ENCODE measurements at regions not wholly inside any gene's neighbourhood (a gene's known extent, or its start where the extent isn't known, plus 50 kb on each side); places are given as distances from the start of the nearest gene placed in this dataset.

- Histone ChIP-seq H3K27ac (no peak overlapping the region), H3K4me3 (no peak overlapping the region)
Observed at GRCh38 chr2:33770023-33770422, 170.9 kb upstream of the FAM98A start.

GRCh38 chr2:33766175-33766574 is 167.1 kb upstream of the FAM98A start:
- no peak overlapping the region for H3K27ac ChIP-seq
- no peak overlapping the region for H3K4me3 ChIP-seq

DNA sequence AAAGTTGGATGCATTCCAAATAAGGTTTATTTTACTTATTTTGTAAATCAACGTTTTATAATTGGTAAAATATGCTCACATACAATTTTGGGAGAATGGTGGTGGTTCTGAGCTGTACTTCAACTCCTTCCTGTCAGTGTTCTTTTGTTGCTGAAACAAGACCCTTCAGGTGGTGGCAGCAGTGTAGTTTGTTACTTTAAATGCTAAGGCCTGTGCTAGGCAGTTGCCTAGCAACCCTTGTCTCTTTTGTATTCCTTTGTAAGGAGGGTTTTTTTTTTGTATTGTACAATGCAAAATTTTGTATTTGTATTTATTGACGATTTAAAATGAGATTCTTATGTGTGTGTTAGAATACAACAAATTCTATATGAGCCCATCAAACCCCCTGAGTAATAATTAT is 166.0 kb upstream of the FAM98A start:
- H3K4me3 ChIP-seq, result no peak overlapping the region
- no peak overlapping the region for H3K27ac ChIP-seq

GRCh38 chr2:33764551-33764950 is 165.5 kb upstream of the FAM98A start:
- no peak overlapping the region for H3K27ac ChIP-seq
- H3K4me3 ChIP-seq, result no peak overlapping the region

DNA sequence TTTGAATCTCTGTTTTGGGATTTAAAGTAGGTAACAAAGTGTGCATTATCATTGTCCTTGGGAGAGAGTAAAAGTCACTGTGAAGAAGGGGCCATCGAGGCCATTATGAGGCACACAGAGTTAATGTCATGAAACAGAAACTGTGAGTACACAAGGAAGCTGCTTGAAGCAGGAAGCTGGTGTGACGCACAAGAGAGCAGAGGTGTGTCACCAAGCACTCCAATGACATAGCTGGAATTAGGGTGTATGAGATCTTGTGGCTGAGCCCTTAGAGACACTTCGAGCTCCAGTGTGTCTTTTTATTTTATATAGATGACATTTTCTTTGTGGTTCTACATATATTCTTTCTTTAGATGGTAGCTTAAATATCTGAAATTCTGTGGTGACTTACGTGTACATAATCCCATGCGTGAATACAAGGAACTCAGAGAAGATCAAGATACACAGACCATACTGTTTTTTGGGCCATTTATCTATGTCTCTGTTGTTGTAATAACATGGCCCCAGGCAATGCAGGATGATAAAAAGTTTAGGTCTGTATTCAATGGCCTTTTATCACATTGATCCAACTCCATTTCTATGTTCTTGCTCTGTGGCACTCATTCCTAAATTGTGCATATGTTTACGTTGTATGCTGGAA is 164.7 kb upstream of the FAM98A start:
- Histone ChIP-seq H3K4me3 (no peak overlapping the region), H3K27ac (no peak overlapping the region)

DNA sequence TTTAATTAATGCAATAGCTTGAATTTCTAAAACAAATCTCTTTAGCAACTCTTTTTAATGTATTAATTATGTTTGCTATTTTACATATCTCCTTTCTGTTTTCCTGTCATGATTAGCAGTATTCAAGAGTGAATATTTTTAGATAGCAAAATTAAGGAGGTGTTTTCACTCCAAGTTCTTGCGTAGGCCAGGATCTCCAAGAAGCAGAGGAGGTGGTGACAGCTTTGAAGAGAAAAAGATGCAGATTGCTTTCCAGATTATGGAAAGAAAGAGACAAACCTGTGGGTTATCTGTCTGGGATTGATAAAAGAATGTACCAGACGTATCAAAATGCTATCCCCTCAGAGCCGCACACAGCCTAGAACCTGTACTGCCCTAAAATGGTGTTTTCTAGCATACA is 163.5 kb upstream of the FAM98A start:
- no peak overlapping the region for H3K4me3 ChIP-seq
- H3K27ac ChIP-seq, result no peak overlapping the region

- H3K4me3 ChIP-seq, result no peak overlapping the region
- no peak overlapping the region for H3K27ac ChIP-seq
Observed at GRCh38 chr2:33746208-33746800, 147.2 kb upstream of the FAM98A start.

- Histone ChIP-seq H3K27ac (no peak overlapping the region), H3K4me3 (no peak overlapping the region)
Observed at GRCh38 chr2:33735096-33735495, 136.0 kb upstream of the FAM98A start.

DNA sequence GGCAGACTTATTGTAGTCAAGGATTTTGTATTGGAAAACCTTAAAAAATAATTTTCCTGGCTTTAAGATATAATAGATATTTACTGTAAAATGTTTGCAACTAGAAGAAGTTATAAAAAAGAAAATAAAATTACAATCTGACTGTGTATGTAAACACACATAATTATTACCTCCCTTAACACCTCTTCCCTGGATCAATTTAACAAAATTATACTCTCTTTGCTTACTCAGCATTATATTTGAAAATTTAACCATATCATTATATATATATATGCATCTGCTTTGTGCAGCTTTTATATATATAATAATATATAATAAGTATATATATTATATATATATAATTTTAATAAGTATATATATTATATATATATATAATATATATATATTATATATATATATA is 131.7 kb upstream of the FAM98A start:
- H3K27ac ChIP-seq, result no peak overlapping the region
- H3K4me3 ChIP-seq, result no peak overlapping the region

DNA sequence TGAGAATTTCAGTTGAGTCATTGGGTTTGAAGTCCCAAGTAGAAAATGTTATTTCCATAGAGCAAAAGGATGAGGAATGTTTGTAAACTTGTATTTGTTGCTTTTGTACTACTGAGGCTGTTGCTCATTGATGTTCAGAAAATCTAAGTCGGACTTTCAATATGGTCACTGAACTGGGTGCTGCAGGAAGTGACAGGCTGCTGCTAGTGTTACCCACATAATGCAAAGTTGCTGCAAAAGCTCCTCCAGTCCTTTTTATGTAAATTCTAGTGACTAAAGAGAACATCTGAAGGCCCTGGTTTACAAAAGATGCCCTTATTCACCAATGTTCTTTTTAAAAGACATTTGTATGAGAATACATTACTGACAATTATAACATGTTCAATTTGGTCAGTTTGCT is 131.1 kb upstream of the FAM98A start:
- H3K4me3 ChIP-seq, result no peak overlapping the region
- no peak overlapping the region for H3K27ac ChIP-seq

GRCh38 chr2:33729353-33729752 is 130.3 kb upstream of the FAM98A start:
- no peak overlapping the region for H3K27ac ChIP-seq
- no peak overlapping the region for H3K4me3 ChIP-seq

DNA sequence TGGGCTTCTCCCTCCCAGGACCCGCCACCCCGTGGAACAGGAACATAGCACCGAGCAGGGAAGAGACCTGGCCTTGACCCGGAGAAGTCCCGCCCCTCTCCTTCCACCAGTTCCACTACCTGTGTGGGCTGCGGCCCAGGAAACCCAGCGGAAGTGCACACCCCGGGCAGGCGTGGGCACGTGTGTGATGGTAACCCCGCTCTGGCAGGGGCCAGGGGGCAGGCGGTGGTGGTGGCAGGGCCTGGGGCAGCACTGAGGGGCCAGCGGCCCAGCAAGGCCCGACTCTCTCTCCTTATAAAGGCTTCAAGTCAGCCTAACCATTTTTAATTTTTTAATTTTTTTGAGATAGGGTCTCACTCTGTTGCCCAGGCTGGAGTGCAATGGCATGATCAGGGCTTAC is 129.0 kb upstream of the FAM98A start:
- H3K4me3 ChIP-seq, result no peak overlapping the region

GRCh38 chr2:33727361-33728032 is 128.4 kb upstream of the FAM98A start:
- Histone ChIP-seq H3K27ac (no peak overlapping the region), H3K4me3 (no peak overlapping the region)

More for the DNA sequence above, 129.0 kb upstream of the FAM98A start:
- no peak overlapping the region for H3K27ac ChIP-seq

DNA sequence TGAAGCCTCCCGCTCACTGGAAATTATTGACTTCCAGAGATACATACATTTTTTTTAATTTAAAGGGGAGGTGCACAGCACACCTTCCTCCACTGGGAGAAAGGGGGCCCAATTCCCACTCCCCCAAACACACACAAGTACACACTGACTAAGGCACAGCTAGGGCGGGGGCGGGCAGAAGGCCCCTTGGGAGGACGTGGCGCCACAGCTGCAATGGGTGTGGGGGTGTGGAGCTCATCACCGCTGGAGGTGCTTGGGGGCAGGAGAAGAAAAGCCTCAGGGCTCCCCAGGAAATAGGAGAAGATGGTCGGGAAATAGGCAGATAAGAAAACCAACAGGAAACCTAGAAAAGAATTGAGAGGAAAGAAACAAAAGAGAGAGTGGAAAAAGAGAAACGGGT is 127.3 kb upstream of the FAM98A start:
- no peak overlapping the region for H3K27ac ChIP-seq

GRCh38 chr2:33723329-33723728 is 124.2 kb upstream of the FAM98A start:
- Histone ChIP-seq H3K27ac (no peak overlapping the region), H3K4me3 (no peak overlapping the region)

More for the DNA sequence above, 127.3 kb upstream of the FAM98A start:
- no peak overlapping the region for H3K4me3 ChIP-seq

- no peak overlapping the region for H3K27ac ChIP-seq
- no peak overlapping the region for H3K4me3 ChIP-seq
Observed at GRCh38 chr2:33719067-33719466, 120.0 kb upstream of the FAM98A start.

- H3K4me3 ChIP-seq, result no peak overlapping the region
Observed at GRCh38 chr2:33712674-33713073, 113.6 kb upstream of the FAM98A start.

GRCh38 chr2:33709951-33710350 is 110.9 kb upstream of the FAM98A start:
- H3K4me3 ChIP-seq, result no peak overlapping the region
- H3K27ac ChIP-seq, result no peak overlapping the region

More at GRCh38 chr2:33712674-33713073, 113.6 kb upstream of the FAM98A start:
- H3K27ac ChIP-seq, result no peak overlapping the region

DNA sequence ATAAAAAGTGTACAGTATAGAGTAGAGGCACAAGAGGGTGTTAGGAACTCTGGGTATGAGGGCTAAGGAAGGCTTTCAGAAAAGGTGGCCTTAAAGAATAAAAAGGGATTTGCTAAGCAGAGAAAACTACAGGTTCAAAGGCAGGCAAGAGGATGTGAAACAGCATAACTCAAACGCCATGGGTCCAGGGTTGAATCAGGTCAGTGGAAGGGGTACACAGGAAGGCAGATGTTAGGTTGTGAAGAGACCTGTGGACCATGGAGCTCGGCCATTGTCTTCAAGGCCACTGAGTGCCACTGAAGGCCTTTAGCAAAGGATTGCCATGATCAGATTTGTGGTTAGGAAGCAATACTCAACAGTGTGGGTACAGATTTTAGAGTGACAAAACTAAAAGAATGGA is 108.2 kb upstream of the FAM98A start:
- H3K27ac ChIP-seq, result no peak overlapping the region
- no peak overlapping the region for H3K4me3 ChIP-seq

- Histone ChIP-seq H3K27ac (no peak overlapping the region), H3K4me3 (no peak overlapping the region)
Observed at GRCh38 chr2:33706410-33706809, 107.3 kb upstream of the FAM98A start.

GRCh38 chr2:33704406-33704855 is 105.3 kb upstream of the FAM98A start:
- Histone ChIP-seq H3K4me3 (no peak overlapping the region), H3K27ac (peak overlapping the region in 2 of 21 experiments; percentile 13 to 31)

All from skin epidermis (tissue), 12 donors.